Testis (tissue), 2 donors: ENCODE measurements at regions not wholly inside any gene's neighbourhood (a gene's known extent, or its start where the extent isn't known, plus 50 kb on each side); places are given as distances from the start of the nearest gene placed in this dataset.

Experiments used
- CTCF ChIP-seq, 3 experiments: fragments of 450-650 bp in 2 of 3; fragments of 200-600 bp in 1 of 3; sonication (generic) in 1 of 3; IDR thresholded peaks; one replicate each; pipeline ENCODE4 v1.5.1; 2016 to 2019; ENCODE audit warnings: antibody characterized with exemption in 3 of 3, mild to moderate bottlenecking in 2 of 3, moderate library complexity in 1 of 3
- POLR2A ChIP-seq: fragments of 450-650 bp; IDR thresholded peaks from one replicate; pipeline ENCODE4 v1.6.1; 2017; ENCODE audit warnings: antibody characterized with exemption, mild to moderate bottlenecking, moderate library complexity

- TF ChIP-seq CTCF (IDR thresholded peaks at IDR 0.05) (no peak), POLR2A (no peak)
These were observed 236.1 kb downstream of the CETN3 start for GRCh38 chr5:90173299-90174030.
